RWPE1 (cell line): ENCODE measurements at regions not wholly inside any gene's neighbourhood (a gene's known extent, or its start where the extent isn't known, plus 50 kb on each side); places are given as distances from the start of the nearest gene placed in this dataset.

Experiments used
- CTCF ChIA-PET: fragments of 350-600 bp; sonication (Branson Sonifier 250); formaldehyde crosslinking; extraction: SDS; loops from one replicate; lab custom pipeline; 2021; lab: Yijun Ruan, JAX
- POLR2A ChIA-PET: fragments of 400-600 bp; formaldehyde crosslinking; extraction: SDS; loops from one replicate; lab custom pipeline; 2020; ENCODE audit warnings: antibody characterized with exemption; ENCODE audit not compliant: low non-redundant PET; lab: Yijun Ruan, JAX
- DNase-seq: peaks from one replicate; pipeline ENCODE4 v3.0.0; 2012; ENCODE audit warnings: low spot score
- H3K27ac ChIP-seq: fragments of 450-650 bp; 2 replicates; pipeline ENCODE4 v1.5.1; 2017
- TF ChIP-seq, protein P1 (sequence below): fragments of 450-650 bp; conservative IDR thresholded peaks from 2 replicates; pipeline ENCODE4 v1.5.1; 2017; ENCODE audit warnings: low read depth, mild to moderate bottlenecking

DNA sequence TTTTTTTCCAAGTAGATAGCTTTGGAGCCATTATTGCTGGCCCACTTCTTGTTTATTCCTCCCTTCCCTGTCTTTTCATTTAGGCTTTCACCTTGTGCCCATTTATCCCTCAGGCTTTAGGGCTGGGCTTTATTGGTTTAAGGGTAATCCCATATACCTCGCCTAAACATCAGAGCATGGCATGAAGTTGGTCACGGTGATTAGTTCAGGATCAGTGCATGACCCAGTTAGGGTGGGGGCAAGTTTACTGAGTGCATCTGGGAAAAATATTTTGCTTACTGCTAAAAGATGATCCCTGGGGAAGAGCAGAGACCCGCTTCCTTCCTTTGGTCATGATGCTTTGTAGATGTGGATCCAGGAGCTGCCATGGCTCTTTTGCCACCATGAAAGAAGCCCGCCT is 153.3 kb upstream of the NECTIN1 start:
- ChIA-PET POLR2A (no interaction called here), CTCF (no interaction called here)
- TF ChIP-seq, protein P1, sequence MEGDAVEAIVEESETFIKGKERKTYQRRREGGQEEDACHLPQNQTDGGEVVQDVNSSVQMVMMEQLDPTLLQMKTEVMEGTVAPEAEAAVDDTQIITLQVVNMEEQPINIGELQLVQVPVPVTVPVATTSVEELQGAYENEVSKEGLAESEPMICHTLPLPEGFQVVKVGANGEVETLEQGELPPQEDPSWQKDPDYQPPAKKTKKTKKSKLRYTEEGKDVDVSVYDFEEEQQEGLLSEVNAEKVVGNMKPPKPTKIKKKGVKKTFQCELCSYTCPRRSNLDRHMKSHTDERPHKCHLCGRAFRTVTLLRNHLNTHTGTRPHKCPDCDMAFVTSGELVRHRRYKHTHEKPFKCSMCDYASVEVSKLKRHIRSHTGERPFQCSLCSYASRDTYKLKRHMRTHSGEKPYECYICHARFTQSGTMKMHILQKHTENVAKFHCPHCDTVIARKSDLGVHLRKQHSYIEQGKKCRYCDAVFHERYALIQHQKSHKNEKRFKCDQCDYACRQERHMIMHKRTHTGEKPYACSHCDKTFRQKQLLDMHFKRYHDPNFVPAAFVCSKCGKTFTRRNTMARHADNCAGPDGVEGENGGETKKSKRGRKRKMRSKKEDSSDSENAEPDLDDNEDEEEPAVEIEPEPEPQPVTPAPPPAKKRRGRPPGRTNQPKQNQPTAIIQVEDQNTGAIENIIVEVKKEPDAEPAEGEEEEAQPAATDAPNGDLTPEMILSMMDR: no peak
- no peak overlapping the region for H3K27ac ChIP-seq
- DNase-seq: no peak

DNA sequence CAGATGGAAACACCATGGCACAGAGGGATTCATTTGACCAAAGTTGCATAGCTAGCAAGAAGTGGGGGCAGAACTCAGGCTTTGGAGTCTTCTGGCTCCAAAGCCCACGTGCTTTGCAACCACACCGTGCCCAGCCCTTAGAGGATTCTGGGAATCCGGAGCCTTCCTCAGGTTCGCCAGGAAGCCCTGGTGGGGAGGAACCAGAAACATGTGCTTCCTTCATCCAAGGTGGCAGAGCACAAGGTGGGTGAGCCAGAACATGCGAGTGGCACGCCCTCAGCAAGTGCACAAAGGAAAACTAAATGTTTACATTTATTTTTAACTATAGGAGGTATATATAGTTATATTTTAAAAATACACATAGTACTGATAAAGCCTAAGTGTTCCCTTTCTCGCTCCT is 151.9 kb upstream of the NECTIN1 start:
- TF ChIP-seq, protein P1: no peak
- POLR2A ChIA-PET: interaction anchor here (0.6 kb wide), 1 partner anchor 102 kb away, joined by 7 read pairs; no protein-coding TSS in a partner anchor
- CTCF ChIA-PET: interaction anchor here (0.6 kb wide), 1 partner anchor 37 kb away, joined by 3 read pairs; no protein-coding TSS in a partner anchor

DNA sequence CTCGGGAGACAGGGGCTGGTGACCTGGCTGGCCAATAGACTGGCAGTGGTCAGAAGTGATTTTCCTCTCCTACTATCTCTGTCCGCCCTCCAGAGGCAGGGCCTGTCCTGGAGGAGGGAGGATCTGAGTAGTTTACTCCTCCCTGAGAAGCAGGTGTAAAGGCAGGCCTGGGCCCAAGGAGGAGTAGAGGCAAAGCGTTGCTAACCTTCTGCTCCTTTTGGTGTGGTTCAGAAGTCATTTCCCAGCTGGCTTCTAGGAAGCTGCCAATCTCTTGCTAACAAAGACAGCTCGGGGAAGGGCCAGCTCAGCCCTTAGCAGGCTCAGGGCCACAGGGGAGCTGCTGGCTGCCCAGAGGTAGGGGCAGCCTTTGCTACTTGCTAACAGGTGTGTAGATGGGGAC is 151.1 kb upstream of the NECTIN1 start:
- CTCF ChIA-PET: interaction anchor here (0.6 kb wide), 1 partner anchor 37 kb away, joined by 3 read pairs; no protein-coding TSS in a partner anchor
- H3K27ac ChIP-seq: no peak overlapping the region
- TF ChIP-seq, protein P1: no peak
- no peak for DNase-seq
- POLR2A ChIA-PET: no interaction called here

More for the DNA sequence above, 151.9 kb upstream of the NECTIN1 start:
- no peak overlapping the region for H3K27ac ChIP-seq
- no peak for DNase-seq

DNA sequence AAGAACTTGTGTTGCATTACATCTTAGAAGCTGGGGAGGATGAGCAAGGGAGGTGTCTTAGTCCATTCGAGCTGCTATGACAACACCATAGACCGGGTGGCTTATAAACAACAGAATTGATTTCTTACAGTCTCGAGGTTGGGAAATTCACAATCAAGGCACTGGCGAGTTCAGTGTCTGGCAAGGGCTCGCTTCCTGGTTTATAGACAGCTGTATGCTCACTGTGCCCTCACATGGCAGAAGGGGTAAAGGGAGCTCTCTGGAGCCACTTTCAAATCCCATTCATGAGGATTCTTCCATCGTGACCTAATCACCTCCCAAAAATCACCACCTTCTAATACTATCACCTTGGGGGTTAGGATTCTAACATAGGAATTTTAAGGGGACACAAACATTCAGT is 150.0 kb upstream of the NECTIN1 start:
- CTCF ChIA-PET: interaction anchor here (0.5 kb wide), 1 partner anchor 47 kb away, joined by 3 read pairs; no protein-coding TSS in a partner anchor
- no peak for DNase-seq
- POLR2A ChIA-PET: no interaction called here
- no peak overlapping the region for H3K27ac ChIP-seq
- TF ChIP-seq, protein P1: no peak

DNA sequence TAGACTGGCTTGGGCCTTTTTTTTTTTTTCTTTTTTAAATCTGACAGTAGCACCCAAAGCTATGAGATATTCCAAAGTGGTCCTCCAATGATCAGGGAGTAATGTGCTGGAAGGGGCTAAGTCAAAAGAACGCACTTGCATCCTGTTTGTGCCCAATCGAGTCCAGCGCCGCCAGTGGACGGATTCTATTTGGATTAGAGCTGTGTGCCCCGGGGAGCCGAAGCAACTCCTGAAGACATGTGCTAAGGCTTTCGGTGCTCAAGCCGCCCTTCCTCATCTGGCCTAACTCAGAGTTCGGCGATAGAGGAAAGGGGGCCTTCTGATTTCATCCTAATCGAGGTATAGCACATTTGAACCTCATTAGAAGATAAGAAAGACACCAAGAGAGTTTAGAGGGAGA is 147.8 kb upstream of the NECTIN1 start:
- H3K27ac ChIP-seq: no peak overlapping the region
- CTCF ChIA-PET: interaction anchor here (0.7 kb wide), 1 partner anchor 60 kb away, joined by 3 read pairs; no protein-coding TSS in a partner anchor
- TF ChIP-seq, protein P1: no peak
- no peak for DNase-seq
- POLR2A ChIA-PET: no interaction called here

DNA sequence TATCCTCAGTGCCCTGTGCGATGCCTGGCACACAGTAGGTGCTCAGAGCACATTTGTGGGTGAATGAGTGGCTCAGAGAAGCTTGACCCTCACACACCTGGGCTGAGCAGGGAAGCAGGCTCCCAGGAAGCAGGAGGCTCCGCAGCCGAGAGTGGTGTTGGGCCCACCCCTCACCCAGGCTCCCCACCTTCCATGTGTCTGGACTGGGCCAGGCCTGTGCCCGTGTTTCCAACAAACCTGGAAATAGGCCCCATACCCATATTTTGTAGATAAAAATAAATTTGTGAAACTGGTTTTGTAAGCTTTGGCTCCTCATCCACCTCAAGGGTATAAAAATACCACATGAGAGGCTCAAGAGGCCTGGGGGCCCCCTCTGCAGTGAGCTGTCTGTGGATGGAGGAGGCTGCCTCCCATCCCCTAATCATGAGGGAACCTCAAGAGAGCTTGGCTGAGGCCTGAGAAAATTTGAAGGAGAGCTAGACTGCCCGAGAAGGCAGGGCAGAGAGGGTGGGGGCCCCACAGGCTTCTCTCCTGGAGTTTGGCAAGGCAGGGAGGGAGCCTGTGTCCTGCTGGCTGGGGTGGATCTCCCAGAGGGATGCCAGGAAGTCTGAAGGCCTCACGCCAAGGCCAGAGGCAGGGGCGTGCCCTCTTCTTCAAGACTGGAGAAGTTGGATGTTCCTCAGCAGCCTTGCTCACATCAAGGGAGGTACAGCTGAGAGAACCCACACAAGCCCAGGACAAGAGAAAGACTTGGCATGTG is 147.0 kb upstream of the NECTIN1 start:
- TF ChIP-seq, protein P1: no peak
- CTCF ChIA-PET: interaction anchor here (0.7 kb wide), 1 partner anchor 59 kb away, joined by 3 read pairs; no protein-coding TSS in a partner anchor
- no peak overlapping the region for H3K27ac ChIP-seq
- POLR2A ChIA-PET: no interaction called here
- no peak for DNase-seq
